AG04450 (cell line): ENCODE measurements at regions not wholly inside any gene's neighbourhood (a gene's known extent, or its start where the extent isn't known, plus 50 kb on each side); places are given as distances from the start of the nearest gene placed in this dataset.
A peak's percentile ranks its signal among the peaks of the same experiment; 100 is the strongest.

Experiments
- CTCF ChIA-PET: fragments of 300-600, 350-600 bp; formaldehyde crosslinking; extraction: SDS; loops from one replicate; lab custom pipeline; 2022; ENCODE audit warnings: antibody characterized with exemption, inconsistent platforms; lab: Charles Lee
- POLR2A ChIA-PET: fragments of 350-600 bp; formaldehyde crosslinking; extraction: SDS; loops from one replicate; lab custom pipeline; 2021; ENCODE audit warnings: antibody characterized with exemption, inconsistent platforms; lab: Yijun Ruan, JAX
- DNase-seq: peaks from one replicate; pipeline ENCODE4 v3.0.0-alpha.2; 2011; ENCODE audit warnings: low read depth, low spot score
- H3K27ac ChIP-seq: one replicate; pipeline ENCODE4 v1.5.1; 2012; ENCODE audit warnings: low read depth, low read length, control low read depth
- H3K27me3 ChIP-seq: one replicate; pipeline ENCODE4 v1.6.0; 2012; ENCODE audit warnings: low read length; ENCODE audit not compliant: control insufficient read depth, insufficient read depth
- H3K4me3 ChIP-seq: 2 replicates; pipeline ENCODE4 v1.5.1; 2011; ENCODE audit warnings: mild to moderate bottlenecking, low read depth, low read length, control low read depth
- H3K9me3 ChIP-seq: 2 replicates; pipeline ENCODE4 v1.5.1; 2012; ENCODE audit warnings: low read length; ENCODE audit not compliant: control insufficient read depth, insufficient read depth
- TF ChIP-seq, protein P1 (sequence below): IDR thresholded peaks from 2 replicates; pipeline ENCODE4 v1.5.1; 2011; ENCODE audit warnings: low read depth, low read length, control low read depth, inconsistent platforms

GRCh38 chr6:40809627-40810026 lies 222.5 kb upstream of the LRFN2 start:
- no peak for DNase-seq
- H3K27me3 ChIP-seq, result no peaks in the 10 kb centered on the region

GRCh38 chr6:40807484-40807883 lies 220.3 kb upstream of the LRFN2 start:
- H3K27ac ChIP-seq, result no peak overlapping the region
- no peaks in the 10 kb centered on the region for H3K9me3 ChIP-seq
- H3K4me3 ChIP-seq, result no peak overlapping the region
- ChIA-PET POLR2A (no interaction called here), CTCF (no interaction called here)
- TF ChIP-seq, protein P1, sequence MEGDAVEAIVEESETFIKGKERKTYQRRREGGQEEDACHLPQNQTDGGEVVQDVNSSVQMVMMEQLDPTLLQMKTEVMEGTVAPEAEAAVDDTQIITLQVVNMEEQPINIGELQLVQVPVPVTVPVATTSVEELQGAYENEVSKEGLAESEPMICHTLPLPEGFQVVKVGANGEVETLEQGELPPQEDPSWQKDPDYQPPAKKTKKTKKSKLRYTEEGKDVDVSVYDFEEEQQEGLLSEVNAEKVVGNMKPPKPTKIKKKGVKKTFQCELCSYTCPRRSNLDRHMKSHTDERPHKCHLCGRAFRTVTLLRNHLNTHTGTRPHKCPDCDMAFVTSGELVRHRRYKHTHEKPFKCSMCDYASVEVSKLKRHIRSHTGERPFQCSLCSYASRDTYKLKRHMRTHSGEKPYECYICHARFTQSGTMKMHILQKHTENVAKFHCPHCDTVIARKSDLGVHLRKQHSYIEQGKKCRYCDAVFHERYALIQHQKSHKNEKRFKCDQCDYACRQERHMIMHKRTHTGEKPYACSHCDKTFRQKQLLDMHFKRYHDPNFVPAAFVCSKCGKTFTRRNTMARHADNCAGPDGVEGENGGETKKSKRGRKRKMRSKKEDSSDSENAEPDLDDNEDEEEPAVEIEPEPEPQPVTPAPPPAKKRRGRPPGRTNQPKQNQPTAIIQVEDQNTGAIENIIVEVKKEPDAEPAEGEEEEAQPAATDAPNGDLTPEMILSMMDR, result no peak
- DNase-seq, result no peak
- H3K27me3 ChIP-seq, result peaks cover 2% of the 10 kb centered on the region

More at GRCh38 chr6:40809627-40810026, 222.5 kb upstream of the LRFN2 start:
- Histone ChIP-seq H3K9me3 (no peaks in the 10 kb centered on the region), H3K27ac (no peak overlapping the region), H3K4me3 (no peak overlapping the region)
- ChIA-PET POLR2A (no interaction called here), CTCF (no interaction called here)
- TF ChIP-seq, protein P1, result no peak

GRCh38 chr6:40806256-40806864 lies 219.2 kb upstream of the LRFN2 start:
- TF ChIP-seq, protein P1, result no peak

GRCh38 chr6:40805336-40805735 lies 218.2 kb upstream of the LRFN2 start:
- peaks cover 2% of the 10 kb centered on the region for H3K27me3 ChIP-seq
- no peak for DNase-seq
- H3K27ac ChIP-seq, result no peak overlapping the region
- ChIA-PET CTCF (interaction anchor here (0.5 kb wide), 1 partner anchor 50 kb away, joined by 4 read pairs; no protein-coding TSS in a partner anchor), POLR2A (no interaction called here)
- no peaks in the 10 kb centered on the region for H3K9me3 ChIP-seq
- H3K4me3 ChIP-seq, result no peak overlapping the region
- TF ChIP-seq, protein P1, result no peak

More at GRCh38 chr6:40806256-40806864, 219.2 kb upstream of the LRFN2 start:
- no peak for DNase-seq
- H3K4me3 ChIP-seq, result no peak overlapping the region
- CTCF ChIA-PET, result no interaction called here
- H3K9me3 ChIP-seq, result no peaks in the 10 kb centered on the region
- no peak overlapping the region for H3K27ac ChIP-seq
- peaks cover 2% of the 10 kb centered on the region for H3K27me3 ChIP-seq
- POLR2A ChIA-PET, result no interaction called here

- DNase-seq, result no peak
- peaks cover 2% of the 10 kb centered on the region for H3K27me3 ChIP-seq
- H3K4me3 ChIP-seq, result no peak overlapping the region
- H3K27ac ChIP-seq, result no peak overlapping the region
- CTCF ChIA-PET, result interaction anchor here (0.5 kb wide), 1 partner anchor 49 kb away, joined by 4 read pairs; no protein-coding TSS in a partner anchor
- TF ChIP-seq, protein P1, result peak; percentile 11; the same call in 1 of the 2 replicates
- no peaks in the 10 kb centered on the region for H3K9me3 ChIP-seq
- POLR2A ChIA-PET, result no interaction called here
These were observed 217.7 kb upstream of the LRFN2 start for GRCh38 chr6:40804905-40805304.
